ENCODE measurements at regions not wholly inside any gene's neighbourhood (a gene's known extent, or its start where the extent isn't known, plus 50 kb on each side); places are given as distances from the start of the nearest gene placed in this dataset.
"Not testable (repeated sequence)": the region's sequence is repeated elsewhere in the genome, so short reads cannot be mapped to it uniquely, and the experiment has no call there.

- no peak for DNase-seq
Measured at GRCh38 chr13:40345654-40346372, 320.6 kb downstream of the FOXO1 start.

GRCh38 chr13:40346592-40346991, 319.8 kb downstream of the FOXO1 start:
- no peak for DNase-seq

GRCh38 chr13:40348096-40348679, 318.3 kb downstream of the FOXO1 start:
- DNase-seq: no peak

- no peak for DNase-seq
Measured at GRCh38 chr13:40350283-40350992, 316.0 kb downstream of the FOXO1 start.

- no peak for DNase-seq
Measured at GRCh38 chr13:40351537-40352379, 314.7 kb downstream of the FOXO1 start.

- DNase-seq: no peak
Measured at GRCh38 chr13:40352380-40352778, 314.1 kb downstream of the FOXO1 start.

- no peak for DNase-seq
Measured at GRCh38 chr13:40352802-40353562, 313.5 kb downstream of the FOXO1 start.

GRCh38 chr13:40355126-40355724, 311.2 kb downstream of the FOXO1 start:
- DNase-seq: no peak

GRCh38 chr13:40356011-40356410, 310.4 kb downstream of the FOXO1 start:
- no peak for DNase-seq

- not testable (repeated sequence) for DNase-seq
Measured at GRCh38 chr13:40356458-40356857, 310.0 kb downstream of the FOXO1 start.

- DNase-seq: no peak
Measured at GRCh38 chr13:40362502-40362901, 303.9 kb downstream of the FOXO1 start.

- no peak for DNase-seq
Measured at GRCh38 chr13:40363653-40364052, 302.8 kb downstream of the FOXO1 start.

- DNase-seq: no peak
Measured at GRCh38 chr13:40366119-40366518, 300.3 kb downstream of the FOXO1 start.

GRCh38 chr13:40368127-40368891, 298.1 kb downstream of the FOXO1 start:
- DNase-seq: no peak

- DNase-seq: no peak
Measured at GRCh38 chr13:40370661-40371060, 295.8 kb downstream of the FOXO1 start.

- DNase-seq: no peak
Measured at GRCh38 chr13:40371531-40372125, 294.8 kb downstream of the FOXO1 start.

- DNase-seq: not testable (repeated sequence)
Measured at GRCh38 chr13:40373608-40374007, 292.8 kb downstream of the FOXO1 start.

- DNase-seq: no peak
Measured at GRCh38 chr13:40375489-40376171, 290.8 kb downstream of the FOXO1 start.

GRCh38 chr13:40376296-40376849, 290.1 kb downstream of the FOXO1 start:
- no peak for DNase-seq
